K562 (cell line): ENCODE measurements at regions not wholly inside any gene's neighbourhood (a gene's known extent, or its start where the extent isn't known, plus 50 kb on each side); places are given as distances from the start of the nearest gene placed in this dataset.

ENCODE experiments used
- ATAC-seq: fragments of 200-7000 bp; cut with Tn5 transposase; 3 replicates; pipeline ENCODE4 v1.9.1; 2020; ENCODE audit warnings: moderate library complexity
- BruUV-seq: library from RNA; stranded (reverse); fragments of 400-500 nt; replicated peaks from 2 replicates; lab custom pipeline; 2021; lab: Mats Ljungman, UMichigan
- CTCF ChIA-PET: fragments of 300-600 bp; formaldehyde crosslinking; extraction: SDS; loops from one replicate; lab custom pipeline; 2021; ENCODE audit warnings: low intra/inter-chr PET ratio; lab: Yijun Ruan, JAX
- POLR2A ChIA-PET: fragments of 300-600, 350-650 bp; sonication (Branson Sonifier 250); formaldehyde crosslinking; extraction: SDS; loops from one replicate; lab custom pipeline; 2021; ENCODE audit warnings: antibody characterized with exemption, inconsistent platforms; lab: Yijun Ruan, JAX
- DNase-seq, 4 experiments: peaks; one replicate each; pipeline versions ENCODE4 v3.0.0 to v3.0.0-alpha.2; 2011 to 2018; ENCODE audit warnings: low spot score in 3 of 4, mixed read lengths in 3 of 4; ENCODE audit errors: extremely low read depth in 1 of 4
- FAIRE-seq: peaks from 2 replicates; lab custom pipeline; 2011; peaks lifted over from hg19 to GRCh38; lab: Jason Lieb, UNC
- H2AFZ ChIP-seq: 2 replicates; pipeline ENCODE4 v1.6.0; 2011; ENCODE audit warnings: low read depth, low read length, control low read depth, inconsistent platforms
- H3K27ac ChIP-seq: fragments of 200-600 bp; 3 replicates; pipeline ENCODE4 v1.8.0; 2011; ENCODE audit warnings: low read depth, mild to moderate bottlenecking, control low read depth, inconsistent platforms, low read length, moderate library complexity, mixed read lengths; ENCODE audit errors: extremely low read depth
- H3K27me3 ChIP-seq, 2 experiments: fragments of 300-600 bp in 1 of 2; 2 replicates in 1 of 2; 3 replicates in 1 of 2; pipeline versions ENCODE4 v1.6.0 to v1.8.0; 2011; ENCODE audit warnings: inconsistent platforms in 2 of 2, low read length in 2 of 2, mild to moderate bottlenecking in 1 of 2, mixed read lengths in 1 of 2, moderate library complexity in 1 of 2; ENCODE audit not compliant: control insufficient read depth in 2 of 2, insufficient read depth in 2 of 2
- H3K36me3 ChIP-seq: fragments of 300-600 bp; 3 replicates; pipeline ENCODE4 v1.8.0; 2011; ENCODE audit warnings: mild to moderate bottlenecking, low read length, inconsistent platforms; ENCODE audit not compliant: control insufficient read depth, insufficient read depth
- H3K4me1 ChIP-seq, 2 experiments: fragments of 200-600 bp in 1 of 2; replicated peaks in 1 of 2; 2 replicates in 1 of 2; 3 replicates in 1 of 2; pipeline versions ENCODE4 v1.5.1 to v1.8.0; 2011; ENCODE audit warnings: inconsistent platforms in 2 of 2, low read length in 2 of 2, mild to moderate bottlenecking in 1 of 2, mixed read lengths in 1 of 2, moderate library complexity in 1 of 2; ENCODE audit not compliant: control insufficient read depth in 2 of 2, insufficient read depth in 2 of 2
- H3K4me2 ChIP-seq: 2 replicates; pipeline ENCODE4 v1.6.1; 2011; ENCODE audit warnings: low read length, control low read depth, inconsistent platforms, mixed read lengths; ENCODE audit not compliant: insufficient read depth
- H3K4me3 ChIP-seq: fragments of 200-600 bp; sonication (generic), shearing (Covaris generic); 2 replicates; pipeline ENCODE4 v1.5.1; 2016; ENCODE audit warnings: control low read depth, inconsistent platforms
- H3K79me2 ChIP-seq: fragments of 200-600 bp; 3 replicates; pipeline ENCODE4 v1.8.0; 2011; ENCODE audit warnings: low read length, inconsistent platforms; ENCODE audit not compliant: control insufficient read depth, insufficient read depth
- H3K9ac ChIP-seq, 2 experiments: 2 replicates each; pipeline versions ENCODE4 v1.6.0 to v1.6.1; 2011; ENCODE audit warnings: low read depth in 2 of 2, low read length in 2 of 2, control low read depth in 1 of 2, inconsistent platforms in 1 of 2, mild to moderate bottlenecking in 1 of 2, mixed read lengths in 1 of 2; ENCODE audit not compliant: insufficient read depth in 1 of 2
- H3K9me1 ChIP-seq: one replicate; pipeline ENCODE4 v1.6.0; 2011; ENCODE audit warnings: inconsistent platforms, mild to moderate bottlenecking, low read length, moderate library complexity; ENCODE audit not compliant: control insufficient read depth, insufficient read depth
- H3K9me3 ChIP-seq: replicated peaks from 2 replicates; pipeline ENCODE4 v1.5.1; 2011; ENCODE audit warnings: low read depth, low read length, inconsistent platforms; ENCODE audit not compliant: control insufficient read depth, insufficient read depth
- H4K20me1 ChIP-seq: replicated peaks from 2 replicates; pipeline ENCODE4 v1.6.1; 2011; ENCODE audit warnings: low read length, inconsistent platforms, mixed read lengths; ENCODE audit not compliant: control insufficient read depth, insufficient read depth
- CHD1 ChIP-seq: fragments of 200-600 bp; sonication (generic); IDR thresholded peaks from one replicate; pipeline ENCODE4 v1.6.1; 2012; ENCODE audit warnings: mild to moderate bottlenecking, moderate library complexity, low read length, inconsistent platforms
- ELK3 ChIP-seq: fragments of 450-650 bp; formaldehyde crosslinking; IDR thresholded peaks from 2 replicates; pipeline ENCODE4 v1.4.0; 2020; ENCODE audit warnings: mild to moderate bottlenecking
- ID3 ChIP-seq, 2 experiments: fragments of 250-450 bp in 1 of 2; fragments of 450-650 bp in 1 of 2; sonication (Bioruptor Pico) in 1 of 2; IDR thresholded peaks; 2 replicates each; pipeline versions ENCODE4 v1.6.1 to v1.8.0; 2016 to 2021; ENCODE audit warnings: mild to moderate bottlenecking in 2 of 2, moderate library complexity in 2 of 2, missing compliant biosample characterization in 1 of 2, missing genetic modification characterization in 1 of 2
- PHTF2 ChIP-seq: fragments of 250-450 bp; sonication (Bioruptor Pico); IDR thresholded peaks from 2 replicates; pipeline ENCODE4 v1.5.0; 2021; ENCODE audit warnings: mild to moderate bottlenecking
- RFX1 ChIP-seq: fragments of 450-650 bp; IDR thresholded peaks from 2 replicates; pipeline ENCODE4 v1.6.1; 2016; ENCODE audit warnings: mild to moderate bottlenecking, moderate library complexity
- SMAD1 ChIP-seq: fragments of 150-350 bp; IDR thresholded peaks from 2 replicates; pipeline ENCODE4 v1.6.1; 2014; ENCODE audit warnings: low read length, low read depth; ENCODE audit not compliant: partially characterized antibody
- SMAD4 ChIP-seq: fragments of 250-450 bp; sonication (Bioruptor Pico); conservative IDR thresholded peaks from 2 replicates; pipeline ENCODE4 v1.8.0; 2021; ENCODE audit warnings: inconsistent platforms, mild to moderate bottlenecking, moderate library complexity
- SNRNP70 ChIP-seq: fragments of 200-400 bp; formaldehyde crosslinking; optimal IDR thresholded peaks from 2 replicates; pipeline ENCODE3; 2017; ENCODE audit warnings: low read depth, low read length
- ZEB2 ChIP-seq: fragments of 450-650 bp; IDR thresholded peaks from 2 replicates; pipeline ENCODE4 v1.6.1; 2016
- WGBS: fragments of 100-300 bp; shearing (Covaris generic); methylation state at CpG from one replicate; pipeline ENCODE4 v1.1.6; 2016; ENCODE audit warnings: low coverage, mixed read lengths; ENCODE audit not compliant: insufficient coverage; ENCODE audit errors: missing lambda C conversion rate; 5-methylcytosine and 5-hydroxymethylcytosine counted together
- in situ Hi-C: fragments of 300-500 bp; cut with MboI; formaldehyde crosslinking; loops from 4 replicates; pipeline ENCODE4 v1.15.0; 2018; ENCODE audit warnings: inconsistent platforms, mixed read lengths
- intact Hi-C: fragments of 100-400 bp; cut with micrococcal nuclease; formaldehyde crosslinking; loops from 2 replicates; pipeline ENCODE4 v1.14.2; 2022
- TF ChIP-seq, protein P1 (sequence below): fragments of 450-650 bp; formaldehyde crosslinking; IDR thresholded peaks from 2 replicates; pipeline ENCODE4 v1.4.0; 2022; ENCODE audit warnings: mild to moderate bottlenecking, moderate library complexity
- TF ChIP-seq, protein P2 (sequence below): sonication (generic); formaldehyde crosslinking; IDR thresholded peaks from 2 replicates; pipeline ENCODE4 v1.8.1; 2023; ENCODE audit warnings: missing genetic modification reagents, mild to moderate bottlenecking, borderline replicate concordance

DNA sequence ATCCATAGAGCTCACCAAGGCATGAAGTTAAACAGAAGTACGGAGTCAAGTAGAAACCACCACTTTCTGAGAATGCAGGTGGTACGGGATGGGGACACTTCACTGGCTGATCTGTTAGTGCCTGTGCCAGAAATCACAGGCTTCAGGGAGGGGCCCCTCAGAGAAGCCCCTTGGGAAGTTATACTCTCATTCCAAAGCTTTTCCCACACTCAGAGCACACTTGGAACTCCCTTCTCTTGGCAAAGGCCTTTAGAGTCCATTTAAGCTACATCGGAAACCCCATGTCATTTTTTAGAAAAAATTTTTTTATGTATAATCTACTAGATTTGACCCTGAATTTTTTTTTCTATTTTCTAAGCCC is 80.7 kb upstream of the WASF3 start (continued):
- no peak for TF ChIP-seq ID3 (CRISPR knock-in tag; IDR thresholded peaks at IDR 0.05)
- TF ChIP-seq ID3 (tag; IDR thresholded peaks at IDR 0.05) = no peak
- no peak for TF ChIP-seq SNRNP70

- no peak overlapping the region for H3K9ac ChIP-seq
- H3K27me3 ChIP-seq = peaks cover 4 to 28% of the 10 kb centered on the region in 2 experiments; a peak in 4 of 5 replicates
- CTCF ChIA-PET = no interaction called here
- no peak overlapping the region for H3K4me3 ChIP-seq
- TF ChIP-seq ZEB2 = no peak
- TF ChIP-seq, protein P1, sequence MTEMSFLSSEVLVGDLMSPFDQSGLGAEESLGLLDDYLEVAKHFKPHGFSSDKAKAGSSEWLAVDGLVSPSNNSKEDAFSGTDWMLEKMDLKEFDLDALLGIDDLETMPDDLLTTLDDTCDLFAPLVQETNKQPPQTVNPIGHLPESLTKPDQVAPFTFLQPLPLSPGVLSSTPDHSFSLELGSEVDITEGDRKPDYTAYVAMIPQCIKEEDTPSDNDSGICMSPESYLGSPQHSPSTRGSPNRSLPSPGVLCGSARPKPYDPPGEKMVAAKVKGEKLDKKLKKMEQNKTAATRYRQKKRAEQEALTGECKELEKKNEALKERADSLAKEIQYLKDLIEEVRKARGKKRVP (CRISPR knock-in tag) = no peak
- TF ChIP-seq ELK3 (CRISPR knock-in tag) = no peak
- TF ChIP-seq, protein P2, sequence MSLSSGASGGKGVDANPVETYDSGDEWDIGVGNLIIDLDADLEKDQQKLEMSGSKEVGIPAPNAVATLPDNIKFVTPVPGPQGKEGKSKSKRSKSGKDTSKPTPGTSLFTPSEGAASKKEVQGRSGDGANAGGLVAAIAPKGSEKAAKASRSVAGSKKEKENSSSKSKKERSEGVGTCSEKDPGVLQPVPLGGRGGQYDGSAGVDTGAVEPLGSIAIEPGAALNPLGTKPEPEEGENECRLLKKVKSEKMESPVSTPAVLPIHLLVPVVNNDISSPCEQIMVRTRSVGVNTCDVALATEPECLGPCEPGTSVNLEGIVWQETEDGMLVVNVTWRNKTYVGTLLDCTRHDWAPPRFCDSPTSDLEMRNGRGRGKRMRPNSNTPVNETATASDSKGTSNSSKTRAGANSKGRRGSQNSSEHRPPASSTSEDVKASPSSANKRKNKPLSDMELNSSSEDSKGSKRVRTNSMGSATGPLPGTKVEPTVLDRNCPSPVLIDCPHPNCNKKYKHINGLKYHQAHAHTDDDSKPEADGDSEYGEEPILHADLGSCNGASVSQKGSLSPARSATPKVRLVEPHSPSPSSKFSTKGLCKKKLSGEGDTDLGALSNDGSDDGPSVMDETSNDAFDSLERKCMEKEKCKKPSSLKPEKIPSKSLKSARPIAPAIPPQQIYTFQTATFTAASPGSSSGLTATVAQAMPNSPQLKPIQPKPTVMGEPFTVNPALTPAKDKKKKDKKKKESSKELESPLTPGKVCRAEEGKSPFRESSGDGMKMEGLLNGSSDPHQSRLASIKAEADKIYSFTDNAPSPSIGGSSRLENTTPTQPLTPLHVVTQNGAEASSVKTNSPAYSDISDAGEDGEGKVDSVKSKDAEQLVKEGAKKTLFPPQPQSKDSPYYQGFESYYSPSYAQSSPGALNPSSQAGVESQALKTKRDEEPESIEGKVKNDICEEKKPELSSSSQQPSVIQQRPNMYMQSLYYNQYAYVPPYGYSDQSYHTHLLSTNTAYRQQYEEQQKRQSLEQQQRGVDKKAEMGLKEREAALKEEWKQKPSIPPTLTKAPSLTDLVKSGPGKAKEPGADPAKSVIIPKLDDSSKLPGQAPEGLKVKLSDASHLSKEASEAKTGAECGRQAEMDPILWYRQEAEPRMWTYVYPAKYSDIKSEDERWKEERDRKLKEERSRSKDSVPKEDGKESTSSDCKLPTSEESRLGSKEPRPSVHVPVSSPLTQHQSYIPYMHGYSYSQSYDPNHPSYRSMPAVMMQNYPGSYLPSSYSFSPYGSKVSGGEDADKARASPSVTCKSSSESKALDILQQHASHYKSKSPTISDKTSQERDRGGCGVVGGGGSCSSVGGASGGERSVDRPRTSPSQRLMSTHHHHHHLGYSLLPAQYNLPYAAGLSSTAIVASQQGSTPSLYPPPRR = no peak
- TF ChIP-seq SMAD1 = no peak
- no peak for TF ChIP-seq CHD1
- TF ChIP-seq RFX1 = no peak
- TF ChIP-seq PHTF2 (CRISPR knock-in tag) = no peak
- TF ChIP-seq SMAD4 (CRISPR knock-in tag) = no peak
- TF ChIP-seq, all 486 proteins: peak for 0
- POLR2A ChIA-PET = interaction anchor here (0.7 kb wide), 1 partner anchor 1201 kb away, joined by 3 read pairs; no protein-coding TSS in a partner anchor
- Histone ChIP-seq H3K9me3 (no peaks in the 10 kb centered on the region), H2AFZ (no peak overlapping the region), H3K4me1 (0 out of 5 replicates have a peak, but pooled peaks cover 0 to 2% of the 10 kb centered on the region in 2 experiments), H3K27ac (no peak overlapping the region), H3K4me2 (no peak overlapping the region), H3K36me3 (no peaks in the 10 kb centered on the region), H3K9me1 (no peaks in the 10 kb centered on the region), H3K79me2 (no peaks in the 10 kb centered on the region), H4K20me1 (no peaks in the 10 kb centered on the region)
- ATAC-seq = no peak
- FAIRE-seq = no peak
- DNase-seq = no peak
- intact Hi-C loops (no loop called here), in situ Hi-C loops (no loop called here)
- no TSS peak for BruUV-seq
- WGBS = 4% methylated on average over 5 of the region's 6 CpGs
Measured at GRCh38 chr13:26477681-26478080, 79.8 kb upstream of the WASF3 start.
